DND-41 (cell line): ENCODE measurements at regions not wholly inside any gene's neighbourhood (a gene's known extent, or its start where the extent isn't known, plus 50 kb on each side); places are given as distances from the start of the nearest gene placed in this dataset.

Experiments used
- ATAC-seq: fragments of 200-7000 bp; cut with Tn5 transposase; 3 replicates; pipeline ENCODE4 v1.9.1; 2021; ENCODE audit warnings: low read depth; ENCODE audit not compliant: insufficient read depth
- DNase-seq: peaks from one replicate; pipeline ENCODE4 v3.0.0-alpha.2; 2020
- H2AFZ ChIP-seq: 2 replicates; pipeline ENCODE4 v1.6.0; 2012; ENCODE audit warnings: low read depth, low read length
- H3K27ac ChIP-seq: 2 replicates; pipeline ENCODE4 v1.5.1; 2012; ENCODE audit warnings: low read length, inconsistent platforms
- H3K27me3 ChIP-seq: fragments of 200-600 bp; sonication (generic); 2 replicates; pipeline ENCODE4 v1.6.0; 2012; ENCODE audit warnings: low read length, mild to moderate bottlenecking, inconsistent platforms; ENCODE audit not compliant: insufficient read depth, poor library complexity
- H3K36me3 ChIP-seq: 2 replicates; pipeline ENCODE4 v1.5.1; 2012; ENCODE audit warnings: low read length, inconsistent platforms; ENCODE audit not compliant: insufficient read depth
- H3K4me1 ChIP-seq: 2 replicates; pipeline ENCODE4 v1.5.1; 2012; ENCODE audit warnings: mild to moderate bottlenecking, low read length; ENCODE audit not compliant: insufficient read depth
- H3K4me2 ChIP-seq: 2 replicates; pipeline ENCODE4 v1.6.0; 2012; ENCODE audit warnings: mild to moderate bottlenecking, moderate library complexity, low read length, inconsistent platforms; ENCODE audit not compliant: insufficient read depth
- H3K4me3 ChIP-seq, 2 experiments: fragments of 200-600 bp in 1 of 2; shearing (Covaris generic) in 1 of 2; 2 replicates each; pipeline ENCODE4 v1.5.1; 2012 to 2016; ENCODE audit warnings: inconsistent platforms in 2 of 2, low read length in 2 of 2, mild to moderate bottlenecking in 2 of 2, low read depth in 1 of 2, moderate library complexity in 1 of 2
- H3K79me2 ChIP-seq: 2 replicates; pipeline ENCODE4 v1.6.0; 2012; ENCODE audit warnings: low read length, inconsistent platforms; ENCODE audit not compliant: insufficient read depth
- H3K9ac ChIP-seq: 2 replicates; pipeline ENCODE4 v1.6.0; 2012; ENCODE audit warnings: low read depth, mild to moderate bottlenecking, inconsistent platforms, low read length, moderate library complexity
- H3K9me3 ChIP-seq: 2 replicates; pipeline ENCODE4 v1.5.1; 2012; ENCODE audit warnings: low read length, moderate library complexity, mild to moderate bottlenecking, inconsistent platforms; ENCODE audit not compliant: insufficient read depth, severe bottlenecking
- H4K20me1 ChIP-seq: 2 replicates; pipeline ENCODE4 v1.6.0; 2012; ENCODE audit warnings: low read length; ENCODE audit not compliant: insufficient read depth
- CTCF ChIP-seq: IDR thresholded peaks from 2 replicates; pipeline ENCODE4 v1.5.1; 2012; ENCODE audit warnings: borderline replicate concordance, low read length, moderate library complexity, mild to moderate bottlenecking; ENCODE audit not compliant: poor library complexity, severe bottlenecking; ENCODE audit errors: extremely low read depth
- EZH2 ChIP-seq: IDR thresholded peaks from 3 replicates; pipeline ENCODE4 v1.6.1; 2012; ENCODE audit warnings: borderline replicate concordance, low read depth, mild to moderate bottlenecking, moderate library complexity, low read length, inconsistent platforms; ENCODE audit not compliant: severe bottlenecking

- ATAC-seq = no peak
- TF ChIP-seq EZH2 = no peak
- Histone ChIP-seq H3K4me1 (no peaks in the 10 kb centered on the region), H3K36me3 (no peaks in the 10 kb centered on the region), H3K4me3 (no peak overlapping the region), H2AFZ (no peak overlapping the region), H3K9ac (no peak overlapping the region), H4K20me1 (no peaks in the 10 kb centered on the region), H3K9me3 (no peaks in the 10 kb centered on the region), H3K27me3 (peaks cover 29% of the 10 kb centered on the region), H3K27ac (no peak overlapping the region), H3K79me2 (no peaks in the 10 kb centered on the region), H3K4me2 (no peak overlapping the region)
- no peak for DNase-seq
Measured at GRCh38 chr3:124512881-124513609, 217.2 kb upstream of the UMPS start.

GRCh38 chr3:124513610-124513997, 216.6 kb upstream of the UMPS start:
- TF ChIP-seq CTCF (no peak), EZH2 (no peak)
- Histone ChIP-seq H3K4me2 (no peak overlapping the region), H3K9me3 (no peaks in the 10 kb centered on the region), H3K4me1 (no peaks in the 10 kb centered on the region), H4K20me1 (no peaks in the 10 kb centered on the region), H3K36me3 (no peaks in the 10 kb centered on the region), H3K27ac (no peak overlapping the region), H3K4me3 (no peak overlapping the region), H3K9ac (no peak overlapping the region), H3K27me3 (peaks cover 29% of the 10 kb centered on the region), H3K79me2 (no peaks in the 10 kb centered on the region), H2AFZ (no peak overlapping the region)
- DNase-seq (no peak), ATAC-seq (no peak)

GRCh38 chr3:124514683-124515082, 215.6 kb upstream of the UMPS start:
- no peak for ATAC-seq
- TF ChIP-seq EZH2 (no peak), CTCF (no peak)
- no peak for DNase-seq

GRCh38 chr3:124516333-124516732, 213.9 kb upstream of the UMPS start:
- Histone ChIP-seq H3K27me3 (peaks cover 14% of the 10 kb centered on the region), H3K4me2 (no peak overlapping the region), H2AFZ (no peak overlapping the region), H3K36me3 (no peaks in the 10 kb centered on the region), H3K9ac (no peak overlapping the region), H4K20me1 (no peaks in the 10 kb centered on the region), H3K79me2 (no peaks in the 10 kb centered on the region), H3K27ac (no peak overlapping the region), H3K4me1 (no peaks in the 10 kb centered on the region), H3K4me3 (no peak overlapping the region), H3K9me3 (no peaks in the 10 kb centered on the region)
- TF ChIP-seq CTCF = no peak
- TF ChIP-seq EZH2 = no peak
- DNase-seq (no peak), ATAC-seq (no peak)

More at GRCh38 chr3:124514683-124515082, 215.6 kb upstream of the UMPS start:
- no peak overlapping the region for H3K9ac ChIP-seq
- H3K4me3 ChIP-seq = no peak overlapping the region
- H4K20me1 ChIP-seq = no peaks in the 10 kb centered on the region
- peaks cover 28% of the 10 kb centered on the region for H3K27me3 ChIP-seq
- H3K36me3 ChIP-seq = no peaks in the 10 kb centered on the region
- H3K4me2 ChIP-seq = no peak overlapping the region
- no peak overlapping the region for H2AFZ ChIP-seq
- no peaks in the 10 kb centered on the region for H3K9me3 ChIP-seq
- no peaks in the 10 kb centered on the region for H3K79me2 ChIP-seq
- H3K27ac ChIP-seq = no peak overlapping the region
- H3K4me1 ChIP-seq = no peaks in the 10 kb centered on the region
